B cell (primary cell): ENCODE measurements at regions not wholly inside any gene's neighbourhood (a gene's known extent, or its start where the extent isn't known, plus 50 kb on each side); places are given as distances from the start of the nearest gene placed in this dataset.

ENCODE experiments used
- ATAC-seq: fragments of 200-7000 bp; cut with Tn5 transposase; one replicate; pipeline ENCODE4 v1.10.0; 2021; ENCODE audit warnings: low read depth, mild to moderate bottlenecking, moderate number of reproducible peaks, moderate library complexity
- CTCF ChIA-PET: fragments of 350-600 bp; sonication (Branson Sonifier 250); formaldehyde crosslinking; loops from one replicate; lab custom pipeline; 2021; ENCODE audit warnings: antibody characterized with exemption, inconsistent platforms; lab: Charles Lee
- POLR2A ChIA-PET: fragments of 350-600 bp; sonication (Branson Sonifier 250); formaldehyde crosslinking; loops from one replicate; lab custom pipeline; 2021; ENCODE audit warnings: antibody characterized with exemption; lab: Charles Lee
- DNase-seq: peaks from one replicate; pipeline ENCODE4 v3.0.0; 2013
- H2AFZ ChIP-seq: 2 replicates; pipeline ENCODE4 v1.6.1; 2012; ENCODE audit warnings: mild to moderate bottlenecking, low read depth, low read length; ENCODE audit not compliant: insufficient read depth, poor library complexity, severe bottlenecking
- H3K27ac ChIP-seq, 2 donors: 1 replicate in 1 of 2; 2 replicates in 1 of 2; pipeline ENCODE4 v1.5.1; 2012 to 2013; ENCODE audit warnings: low read length in 2 of 2, mild to moderate bottlenecking in 2 of 2, moderate library complexity in 1 of 2
- H3K27me3 ChIP-seq, 4 experiments: fragments of 200-600 bp in 1 of 4; sonication (generic) in 1 of 4; replicated peaks in 1 of 4; 1 replicate in 2 of 4; 2 replicates in 2 of 4; pipeline versions ENCODE4 v1.6.1 to v1.7.0; 2013 to 2016; ENCODE audit warnings: low read length in 3 of 4, mild to moderate bottlenecking in 2 of 4, mixed read lengths in 1 of 4, moderate library complexity in 1 of 4; ENCODE audit not compliant: insufficient read depth in 4 of 4, control insufficient read depth in 3 of 4; ENCODE audit errors: control extremely low read depth in 1 of 4
- H3K36me3 ChIP-seq, 2 experiments: replicated peaks in 1 of 2; 1 replicate in 1 of 2; 2 replicates in 1 of 2; pipeline versions ENCODE4 v1.6.1 to v1.7.1; 2013; ENCODE audit warnings: low read length in 1 of 2; ENCODE audit not compliant: insufficient read depth in 2 of 2, control insufficient read depth in 1 of 2; ENCODE audit errors: control extremely low read depth in 1 of 2, extremely low read depth in 1 of 2
- H3K4me1 ChIP-seq, 2 donors: fragments of 200-600 bp in 1 of 2; sonication (generic) in 1 of 2; 1 replicate in 1 of 2; 2 replicates in 1 of 2; pipeline versions ENCODE4 v1.5.1 to v1.6.1; 2013 to 2017; ENCODE audit warnings: low read length in 2 of 2; ENCODE audit not compliant: control insufficient read depth in 2 of 2, insufficient read depth in 2 of 2
- H3K4me2 ChIP-seq: replicated peaks from 2 replicates; pipeline ENCODE3; 2012; ENCODE audit warnings: mild to moderate bottlenecking, low read depth, low read length; ENCODE audit not compliant: poor library complexity, severe bottlenecking
- H3K4me3 ChIP-seq, 5 experiments: fragments of 200-600 bp in 1 of 5; sonication (generic) in 1 of 5; 1 replicate in 3 of 5; 2 replicates in 2 of 5; pipeline versions ENCODE4 v1.5.1 to v1.7.0; 2011 to 2016; ENCODE audit warnings: low read length in 4 of 5, mild to moderate bottlenecking in 4 of 5, low read depth in 2 of 5, control low read depth in 1 of 5, moderate library complexity in 1 of 5; ENCODE audit not compliant: insufficient read depth in 1 of 5; ENCODE audit errors: control extremely low read depth in 1 of 5, extremely low read depth in 1 of 5
- H3K79me2 ChIP-seq: fragments of 200-600 bp; sonication (generic); one replicate; pipeline ENCODE4 v1.6.0; 2016; ENCODE audit warnings: low read length; ENCODE audit not compliant: control insufficient read depth, insufficient read depth
- H3K9ac ChIP-seq: fragments of 200-600 bp; sonication (generic); 2 replicates; pipeline ENCODE4 v1.6.1; 2017; ENCODE audit warnings: mild to moderate bottlenecking, low read length, moderate library complexity
- H3K9me3 ChIP-seq, 3 donors: one replicate each; pipeline versions ENCODE4 v1.6.1 to v1.7.1; 2013; ENCODE audit warnings: low read length in 2 of 3; ENCODE audit not compliant: control insufficient read depth in 2 of 3, insufficient read depth in 1 of 3; ENCODE audit errors: control extremely low read depth in 1 of 3
- H4K20me1 ChIP-seq: 2 replicates; pipeline ENCODE4 v1.6.0; 2012; ENCODE audit warnings: mild to moderate bottlenecking, low read length; ENCODE audit not compliant: insufficient read depth, control insufficient read depth, poor library complexity, severe bottlenecking
- H3K27ac Mint-ChIP-seq: one replicate; pipeline ENCODE4 v1.8.0; 2021; ENCODE audit warnings: mixed read lengths
- H3K27me3 Mint-ChIP-seq: one replicate; pipeline ENCODE4 v1.8.0; 2021; ENCODE audit warnings: mixed read lengths
- H3K4me1 Mint-ChIP-seq: one replicate; pipeline ENCODE4 v1.8.0; 2021; ENCODE audit warnings: mixed read lengths
- H3K4me3 Mint-ChIP-seq: one replicate; pipeline ENCODE4 v1.8.0; 2021; ENCODE audit warnings: mixed read lengths
- H3K9me3 Mint-ChIP-seq: one replicate; pipeline ENCODE4 v1.8.0; 2022; ENCODE audit warnings: mixed read lengths; ENCODE audit not compliant: insufficient read depth
- EZH2 ChIP-seq: IDR thresholded peaks from 2 replicates; pipeline ENCODE4 v1.6.1; 2012; ENCODE audit warnings: borderline replicate concordance, low read depth, mild to moderate bottlenecking, moderate library complexity, low read length; ENCODE audit not compliant: insufficient read depth, poor library complexity, severe bottlenecking
- WGBS: methylation state at CpG from one replicate; pipeline ENCODE4 v1.1.5; 2013; ENCODE audit warnings: missing lambda C conversion rate; ENCODE audit not compliant: insufficient coverage; 5-methylcytosine and 5-hydroxymethylcytosine counted together
- intact Hi-C: fragments of 100-400 bp; cut with micrococcal nuclease; formaldehyde crosslinking; loops from one replicate; pipeline ENCODE4 v1.10.0; 2022
- TF ChIP-seq, protein P1 (sequence below): fragments of 200-600 bp; IDR thresholded peaks from one replicate; pipeline ENCODE4 v1.8.0; 2022; ENCODE audit warnings: antibody characterized with exemption, mild to moderate bottlenecking

DNA sequence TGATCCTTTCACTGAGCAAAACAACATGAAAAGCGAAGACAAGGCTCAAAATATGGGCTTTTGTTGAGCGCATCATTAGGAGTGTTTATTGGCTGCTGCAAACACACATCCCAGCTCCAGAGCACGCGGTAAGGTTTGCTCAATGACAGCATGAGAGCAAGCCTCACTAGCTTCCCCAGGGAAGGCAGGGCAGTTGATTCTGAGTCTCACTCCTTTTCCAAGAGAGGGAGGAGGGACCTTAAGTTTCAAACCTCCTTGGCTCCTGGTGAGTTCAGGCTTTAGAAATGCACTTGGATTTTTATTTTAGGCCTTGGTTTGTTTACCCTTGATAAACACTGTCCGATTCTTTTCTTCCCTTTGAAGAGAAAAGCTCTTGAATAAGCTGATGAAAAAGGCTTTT, 69.1 kb upstream of the CACNA2D3 start:
- POLR2A ChIA-PET: no interaction called here
- ATAC-seq: no peak

DNA sequence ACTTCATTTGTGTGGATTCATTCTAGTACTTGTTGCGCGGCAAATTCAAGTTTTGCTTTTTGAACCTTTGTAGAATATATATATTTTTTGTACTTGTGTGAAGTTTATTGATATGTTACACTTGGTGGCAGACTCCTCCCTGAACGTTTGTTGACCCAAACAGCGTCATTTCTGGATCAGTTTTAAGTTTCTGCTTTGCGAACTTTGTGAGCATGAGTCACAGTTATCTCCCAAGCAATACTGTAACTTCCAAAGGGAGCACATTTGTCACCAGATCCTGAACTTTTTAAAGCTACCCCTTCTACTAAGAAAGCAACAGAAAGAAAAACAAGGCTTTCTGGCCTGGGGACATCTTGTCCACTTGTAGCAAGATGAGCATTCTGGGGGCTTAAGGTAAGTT, 74.8 kb upstream of the CACNA2D3 start:
- no peak overlapping the region for H2AFZ ChIP-seq
- no peaks in the 10 kb centered on the region for H3K9me3 Mint-ChIP-seq
- no peaks in the 10 kb centered on the region for H3K4me1 ChIP-seq
- no peaks in the 10 kb centered on the region for H3K9me3 ChIP-seq
- no peaks in the 10 kb centered on the region for H4K20me1 ChIP-seq
- H3K4me1 Mint-ChIP-seq: no peaks in the 10 kb centered on the region
- H3K27ac Mint-ChIP-seq: no peak overlapping the region
- no peaks in the 10 kb centered on the region for H3K79me2 ChIP-seq
- H3K4me3 ChIP-seq: no peak overlapping the region
- no peaks in the 10 kb centered on the region for H3K36me3 ChIP-seq
- peaks cover 9% of the 10 kb centered on the region for H3K27me3 Mint-ChIP-seq
- intact Hi-C loops: no loop called here
- H3K4me2 ChIP-seq: no peak overlapping the region
- 90% methylated on average over 3 of the region's 5 CpGs for WGBS
- TF ChIP-seq EZH2: no peak
- TF ChIP-seq, protein P1, sequence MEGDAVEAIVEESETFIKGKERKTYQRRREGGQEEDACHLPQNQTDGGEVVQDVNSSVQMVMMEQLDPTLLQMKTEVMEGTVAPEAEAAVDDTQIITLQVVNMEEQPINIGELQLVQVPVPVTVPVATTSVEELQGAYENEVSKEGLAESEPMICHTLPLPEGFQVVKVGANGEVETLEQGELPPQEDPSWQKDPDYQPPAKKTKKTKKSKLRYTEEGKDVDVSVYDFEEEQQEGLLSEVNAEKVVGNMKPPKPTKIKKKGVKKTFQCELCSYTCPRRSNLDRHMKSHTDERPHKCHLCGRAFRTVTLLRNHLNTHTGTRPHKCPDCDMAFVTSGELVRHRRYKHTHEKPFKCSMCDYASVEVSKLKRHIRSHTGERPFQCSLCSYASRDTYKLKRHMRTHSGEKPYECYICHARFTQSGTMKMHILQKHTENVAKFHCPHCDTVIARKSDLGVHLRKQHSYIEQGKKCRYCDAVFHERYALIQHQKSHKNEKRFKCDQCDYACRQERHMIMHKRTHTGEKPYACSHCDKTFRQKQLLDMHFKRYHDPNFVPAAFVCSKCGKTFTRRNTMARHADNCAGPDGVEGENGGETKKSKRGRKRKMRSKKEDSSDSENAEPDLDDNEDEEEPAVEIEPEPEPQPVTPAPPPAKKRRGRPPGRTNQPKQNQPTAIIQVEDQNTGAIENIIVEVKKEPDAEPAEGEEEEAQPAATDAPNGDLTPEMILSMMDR: no peak
- no peaks in the 10 kb centered on the region for H3K27me3 ChIP-seq
- no peak overlapping the region for H3K4me3 Mint-ChIP-seq
- no peak for ATAC-seq
- no peak overlapping the region for H3K9ac ChIP-seq
- no peak for DNase-seq
- POLR2A ChIA-PET: no interaction called here
- CTCF ChIA-PET: no interaction called here
- H3K27ac ChIP-seq: no peak overlapping the region

More for the DNA sequence above, 69.1 kb upstream of the CACNA2D3 start:
- Histone ChIP-seq H3K4me3 (no peak overlapping the region), H3K9ac (no peak overlapping the region), H4K20me1 (no peaks in the 10 kb centered on the region), H3K9me3 (no peaks in the 10 kb centered on the region), H3K27me3 (no peaks in the 10 kb centered on the region), H3K4me1 (no peaks in the 10 kb centered on the region), H3K79me2 (no peaks in the 10 kb centered on the region), H3K4me2 (no peak overlapping the region), H3K36me3 (no peaks in the 10 kb centered on the region), H2AFZ (no peak overlapping the region), H3K27ac (no peak overlapping the region)
- Mint-ChIP-seq H3K27ac (no peak overlapping the region), H3K27me3 (peaks cover 3% of the 10 kb centered on the region), H3K9me3 (no peaks in the 10 kb centered on the region), H3K4me3 (no peak overlapping the region), H3K4me1 (no peaks in the 10 kb centered on the region)
- CTCF ChIA-PET: no interaction called here
- WGBS: 77% methylated on average over 4 of the region's 5 CpGs
- intact Hi-C loops: no loop called here
- TF ChIP-seq, protein P1: no peak
- TF ChIP-seq EZH2: no peak
- no peak for DNase-seq
